Activated CD8-positive, alpha-beta memory T cell treated with anti-CD3 and anti-CD28 coated beads, Interleukin-2, amount 10 ng/mL, durations not matched to agents 7 days and 5 days (primary cell): ENCODE measurements at regions not wholly inside any gene's neighbourhood (a gene's known extent, or its start where the extent isn't known, plus 50 kb on each side); places are given as distances from the start of the nearest gene placed in this dataset.

Source experiments
- ATAC-seq: fragments of 150-1000 bp; cut with Tn5 transposase; one replicate; pipeline ENCODE4 v1.10.0; 2021; ENCODE audit warnings: moderate library complexity
- CTCF ChIA-PET: fragments of 350-600 bp; sonication (Branson Sonifier 250); formaldehyde crosslinking; loops from one replicate; lab custom pipeline; 2021; ENCODE audit warnings: antibody characterized with exemption; lab: Charles Lee
- DNase-seq: peaks from one replicate; pipeline ENCODE4 v3.0.0-alpha.2; 2020
- H3K27ac Mint-ChIP-seq: one replicate; pipeline ENCODE4 v1.8.0; 2021; ENCODE audit warnings: mild to moderate bottlenecking, mixed read lengths
- H3K27me3 Mint-ChIP-seq: one replicate; pipeline ENCODE4 v1.8.0; 2021; ENCODE audit warnings: mixed read lengths
- H3K36me3 Mint-ChIP-seq: one replicate; pipeline ENCODE4 v1.8.0; 2021; ENCODE audit warnings: mild to moderate bottlenecking, mixed read lengths
- H3K4me1 Mint-ChIP-seq: one replicate; pipeline ENCODE4 v1.8.0; 2021; ENCODE audit warnings: mixed read lengths
- H3K4me3 Mint-ChIP-seq: one replicate; pipeline ENCODE4 v1.8.0; 2021; ENCODE audit warnings: mild to moderate bottlenecking, moderate library complexity, mixed read lengths
- H3K9me3 Mint-ChIP-seq: one replicate; pipeline ENCODE4 v1.8.0; 2022; ENCODE audit warnings: low read depth, mixed read lengths

- H3K27ac Mint-ChIP-seq: no peak overlapping the region
- DNase-seq (no peak), ATAC-seq (no peak)
- H3K36me3 Mint-ChIP-seq: no peaks in the 10 kb centered on the region
- no peaks in the 10 kb centered on the region for H3K9me3 Mint-ChIP-seq
- CTCF ChIA-PET: no interaction called here
- H3K4me1 Mint-ChIP-seq: no peaks in the 10 kb centered on the region
- H3K4me3 Mint-ChIP-seq: no peak overlapping the region
- peaks cover 39% of the 10 kb centered on the region for H3K27me3 Mint-ChIP-seq
These were observed 121.2 kb upstream of the HES1 start for GRCh38 chr3:194014756-194015155.

- ATAC-seq (no peak), DNase-seq (no peak)
- Mint-ChIP-seq H3K9me3 (no peaks in the 10 kb centered on the region), H3K27ac (no peak overlapping the region), H3K4me1 (no peaks in the 10 kb centered on the region), H3K4me3 (no peak overlapping the region), H3K36me3 (no peaks in the 10 kb centered on the region), H3K27me3 (peaks cover 29% of the 10 kb centered on the region)
- CTCF ChIA-PET: no interaction called here
These were observed 116.4 kb upstream of the HES1 start for GRCh38 chr3:194019398-194020165.

GRCh38 chr3:194022052-194022451 lies 113.9 kb upstream of the HES1 start:
- DNase-seq (no peak), ATAC-seq (no peak)
- peaks cover 20% of the 10 kb centered on the region for H3K27me3 Mint-ChIP-seq
- no peak overlapping the region for H3K4me3 Mint-ChIP-seq
- H3K4me1 Mint-ChIP-seq: no peaks in the 10 kb centered on the region
- CTCF ChIA-PET: no interaction called here
- no peaks in the 10 kb centered on the region for H3K9me3 Mint-ChIP-seq
- no peak overlapping the region for H3K27ac Mint-ChIP-seq
- H3K36me3 Mint-ChIP-seq: no peaks in the 10 kb centered on the region

- H3K4me3 Mint-ChIP-seq: no peak overlapping the region
- CTCF ChIA-PET: no interaction called here
- H3K27ac Mint-ChIP-seq: no peak overlapping the region
- ATAC-seq: no peak
- DNase-seq: no peak
- H3K36me3 Mint-ChIP-seq: no peaks in the 10 kb centered on the region
- H3K9me3 Mint-ChIP-seq: no peaks in the 10 kb centered on the region
- H3K4me1 Mint-ChIP-seq: no peaks in the 10 kb centered on the region
- H3K27me3 Mint-ChIP-seq: peaks cover 23% of the 10 kb centered on the region
These were observed 113.1 kb upstream of the HES1 start for GRCh38 chr3:194022816-194023215.

GRCh38 chr3:194023501-194024280 lies 112.3 kb upstream of the HES1 start:
- CTCF ChIA-PET: no interaction called here
- H3K36me3 Mint-ChIP-seq: no peaks in the 10 kb centered on the region
- H3K4me3 Mint-ChIP-seq: no peak overlapping the region
- H3K27me3 Mint-ChIP-seq: peaks cover 21% of the 10 kb centered on the region
- no peaks in the 10 kb centered on the region for H3K4me1 Mint-ChIP-seq
- no peak for DNase-seq
- no peak overlapping the region for H3K27ac Mint-ChIP-seq
- no peaks in the 10 kb centered on the region for H3K9me3 Mint-ChIP-seq
- no peak for ATAC-seq

- ATAC-seq (no peak), DNase-seq (no peak)
- H3K4me3 Mint-ChIP-seq: no peak overlapping the region
- H3K4me1 Mint-ChIP-seq: no peaks in the 10 kb centered on the region
- H3K9me3 Mint-ChIP-seq: no peaks in the 10 kb centered on the region
- peaks cover 26% of the 10 kb centered on the region for H3K27me3 Mint-ChIP-seq
- CTCF ChIA-PET: interaction anchor here (0.7 kb wide), 3 partner anchors 34 to 345 kb away, joined by 3 read pairs; no protein-coding TSS in a partner anchor
- H3K27ac Mint-ChIP-seq: no peak overlapping the region
- H3K36me3 Mint-ChIP-seq: no peaks in the 10 kb centered on the region
These were observed 110.8 kb upstream of the HES1 start for GRCh38 chr3:194025119-194025518.

- DNase-seq (no peak), ATAC-seq (no peak)
- no peak overlapping the region for H3K4me3 Mint-ChIP-seq
- H3K4me1 Mint-ChIP-seq: no peaks in the 10 kb centered on the region
- no peak overlapping the region for H3K27ac Mint-ChIP-seq
- no peaks in the 10 kb centered on the region for H3K36me3 Mint-ChIP-seq
- H3K9me3 Mint-ChIP-seq: no peaks in the 10 kb centered on the region
- peaks cover 30% of the 10 kb centered on the region for H3K27me3 Mint-ChIP-seq
- CTCF ChIA-PET: no interaction called here
These were observed 110.0 kb upstream of the HES1 start for GRCh38 chr3:194025951-194026350.

GRCh38 chr3:194028434-194029004 lies 107.4 kb upstream of the HES1 start:
- CTCF ChIA-PET: interaction anchor here (0.9 kb wide), 1 partner anchor 287 kb away, joined by 3 read pairs; no protein-coding TSS in a partner anchor
- H3K27ac Mint-ChIP-seq: no peak overlapping the region
- peaks cover 24% of the 10 kb centered on the region for H3K27me3 Mint-ChIP-seq
- H3K4me1 Mint-ChIP-seq: no peaks in the 10 kb centered on the region
- DNase-seq (no peak), ATAC-seq (no peak)
- no peaks in the 10 kb centered on the region for H3K9me3 Mint-ChIP-seq
- H3K36me3 Mint-ChIP-seq: no peaks in the 10 kb centered on the region
- no peak overlapping the region for H3K4me3 Mint-ChIP-seq

- Mint-ChIP-seq H3K36me3 (no peaks in the 10 kb centered on the region), H3K27me3 (peaks cover 24% of the 10 kb centered on the region), H3K4me1 (no peaks in the 10 kb centered on the region), H3K4me3 (no peak overlapping the region), H3K9me3 (no peaks in the 10 kb centered on the region), H3K27ac (no peak overlapping the region)
- CTCF ChIA-PET: no interaction called here
- DNase-seq (no peak), ATAC-seq (no peak)
These were observed 106.1 kb upstream of the HES1 start for GRCh38 chr3:194029846-194030245.

- CTCF ChIA-PET: no interaction called here
- H3K4me3 Mint-ChIP-seq: no peak overlapping the region
- DNase-seq: no peak
- peaks cover 24% of the 10 kb centered on the region for H3K27me3 Mint-ChIP-seq
- H3K4me1 Mint-ChIP-seq: no peaks in the 10 kb centered on the region
- H3K9me3 Mint-ChIP-seq: no peaks in the 10 kb centered on the region
- H3K27ac Mint-ChIP-seq: no peak overlapping the region
- ATAC-seq: no peak
- no peaks in the 10 kb centered on the region for H3K36me3 Mint-ChIP-seq
These were observed 105.6 kb upstream of the HES1 start for GRCh38 chr3:194030372-194030771.

GRCh38 chr3:194031349-194031748 lies 104.6 kb upstream of the HES1 start:
- Mint-ChIP-seq H3K4me3 (no peak overlapping the region), H3K27me3 (peaks cover 26% of the 10 kb centered on the region), H3K27ac (no peak overlapping the region), H3K36me3 (no peaks in the 10 kb centered on the region), H3K9me3 (no peaks in the 10 kb centered on the region), H3K4me1 (no peaks in the 10 kb centered on the region)
- DNase-seq (no peak), ATAC-seq (no peak)
- CTCF ChIA-PET: no interaction called here

- no peak for ATAC-seq
- H3K4me3 Mint-ChIP-seq: no peak overlapping the region
- CTCF ChIA-PET: interaction anchor here (0.6 kb wide), 1 partner anchor 246 kb away, joined by 3 read pairs; no protein-coding TSS in a partner anchor
These were observed 103.9 kb upstream of the HES1 start for GRCh38 chr3:194031867-194032635.

GRCh38 chr3:194032828-194033435 lies 103.0 kb upstream of the HES1 start:
- Mint-ChIP-seq H3K36me3 (no peaks in the 10 kb centered on the region), H3K4me3 (no peak overlapping the region), H3K27ac (no peak overlapping the region), H3K27me3 (peaks cover 22% of the 10 kb centered on the region), H3K4me1 (no peaks in the 10 kb centered on the region), H3K9me3 (no peaks in the 10 kb centered on the region)
- ATAC-seq: no peak
- CTCF ChIA-PET: no interaction called here
- DNase-seq: no peak

More at GRCh38 chr3:194031867-194032635, 103.9 kb upstream of the HES1 start:
- H3K27ac Mint-ChIP-seq: no peak overlapping the region
- no peaks in the 10 kb centered on the region for H3K4me1 Mint-ChIP-seq
- no peak for DNase-seq
- no peaks in the 10 kb centered on the region for H3K36me3 Mint-ChIP-seq
- no peaks in the 10 kb centered on the region for H3K9me3 Mint-ChIP-seq
- peaks cover 23% of the 10 kb centered on the region for H3K27me3 Mint-ChIP-seq
